Neural crest cell (in vitro differentiated cells): ENCODE measurements at regions not wholly inside any gene's neighbourhood (a gene's known extent, or its start where the extent isn't known, plus 50 kb on each side); places are given as distances from the start of the nearest gene placed in this dataset.

Source experiments
- DNase-seq: peaks from one replicate; pipeline ENCODE4 v3.0.0; 2021; ENCODE audit warnings: low read depth, mixed read lengths, low spot score
- H3K27ac Mint-ChIP-seq: one replicate; pipeline ENCODE4 v1.8.0; 2021; ENCODE audit warnings: mild to moderate bottlenecking, mixed read lengths; ENCODE audit not compliant: unreplicated experiment
- H3K27me3 Mint-ChIP-seq: 2 replicates; pipeline ENCODE4 v1.8.0; 2021; ENCODE audit warnings: low read depth, mild to moderate bottlenecking, mixed read lengths
- H3K36me3 Mint-ChIP-seq: 2 replicates; pipeline ENCODE4 v1.8.0; 2021; ENCODE audit warnings: low read depth, mild to moderate bottlenecking, mixed read lengths
- H3K4me1 Mint-ChIP-seq: 2 replicates; pipeline ENCODE4 v1.8.0; 2021; ENCODE audit warnings: mixed read lengths
- H3K4me3 Mint-ChIP-seq: one replicate; pipeline ENCODE4 v1.8.0; 2021; ENCODE audit warnings: mild to moderate bottlenecking, mixed read lengths
- H3K9me3 Mint-ChIP-seq: 2 replicates; pipeline ENCODE4 v1.8.0; 2021; ENCODE audit warnings: mixed read lengths
- TF ChIP-seq, protein P1 (sequence below): fragments of 200-600 bp; sonication (generic); conservative IDR thresholded peaks from 2 replicates; pipeline ENCODE4 v1.5.0; 2021; ENCODE audit warnings: antibody characterized with exemption, mild to moderate bottlenecking

DNA sequence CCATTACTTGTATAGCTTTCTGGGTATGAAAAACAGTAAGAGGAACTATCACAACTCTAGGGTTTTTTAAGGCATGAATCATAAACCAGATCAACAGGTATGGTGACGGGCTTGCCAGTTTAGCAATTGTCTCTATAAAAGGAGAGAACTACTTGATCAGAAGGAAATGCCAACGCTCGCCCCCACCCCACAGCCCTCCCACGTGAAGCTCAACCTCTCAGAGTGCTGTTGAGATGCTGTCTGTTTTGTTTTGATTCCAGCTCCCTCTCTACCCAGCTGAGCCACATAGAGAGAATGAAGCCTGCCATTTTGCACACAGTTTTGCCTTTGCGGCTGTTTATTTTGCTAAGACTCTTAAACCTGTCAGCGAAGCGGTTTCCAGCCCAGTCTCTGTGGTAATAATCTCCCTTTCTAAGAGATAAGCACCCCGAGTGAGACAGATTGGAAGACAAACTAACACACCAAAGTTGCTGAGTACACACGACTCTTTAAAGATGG lies 257.9 kb upstream of the ANKRD55 start:
- peaks cover 9% of the 10 kb centered on the region for H3K9me3 Mint-ChIP-seq
- no peak overlapping the region for H3K4me3 Mint-ChIP-seq
- no peak overlapping the region for H3K27ac Mint-ChIP-seq
- H3K36me3 Mint-ChIP-seq = peaks cover 11% of the 10 kb centered on the region
- H3K4me1 Mint-ChIP-seq = peaks cover 21% of the 10 kb centered on the region
- DNase-seq = no peak
- TF ChIP-seq, protein P1, sequence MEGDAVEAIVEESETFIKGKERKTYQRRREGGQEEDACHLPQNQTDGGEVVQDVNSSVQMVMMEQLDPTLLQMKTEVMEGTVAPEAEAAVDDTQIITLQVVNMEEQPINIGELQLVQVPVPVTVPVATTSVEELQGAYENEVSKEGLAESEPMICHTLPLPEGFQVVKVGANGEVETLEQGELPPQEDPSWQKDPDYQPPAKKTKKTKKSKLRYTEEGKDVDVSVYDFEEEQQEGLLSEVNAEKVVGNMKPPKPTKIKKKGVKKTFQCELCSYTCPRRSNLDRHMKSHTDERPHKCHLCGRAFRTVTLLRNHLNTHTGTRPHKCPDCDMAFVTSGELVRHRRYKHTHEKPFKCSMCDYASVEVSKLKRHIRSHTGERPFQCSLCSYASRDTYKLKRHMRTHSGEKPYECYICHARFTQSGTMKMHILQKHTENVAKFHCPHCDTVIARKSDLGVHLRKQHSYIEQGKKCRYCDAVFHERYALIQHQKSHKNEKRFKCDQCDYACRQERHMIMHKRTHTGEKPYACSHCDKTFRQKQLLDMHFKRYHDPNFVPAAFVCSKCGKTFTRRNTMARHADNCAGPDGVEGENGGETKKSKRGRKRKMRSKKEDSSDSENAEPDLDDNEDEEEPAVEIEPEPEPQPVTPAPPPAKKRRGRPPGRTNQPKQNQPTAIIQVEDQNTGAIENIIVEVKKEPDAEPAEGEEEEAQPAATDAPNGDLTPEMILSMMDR = no peak
- no peaks in the 10 kb centered on the region for H3K27me3 Mint-ChIP-seq

DNA sequence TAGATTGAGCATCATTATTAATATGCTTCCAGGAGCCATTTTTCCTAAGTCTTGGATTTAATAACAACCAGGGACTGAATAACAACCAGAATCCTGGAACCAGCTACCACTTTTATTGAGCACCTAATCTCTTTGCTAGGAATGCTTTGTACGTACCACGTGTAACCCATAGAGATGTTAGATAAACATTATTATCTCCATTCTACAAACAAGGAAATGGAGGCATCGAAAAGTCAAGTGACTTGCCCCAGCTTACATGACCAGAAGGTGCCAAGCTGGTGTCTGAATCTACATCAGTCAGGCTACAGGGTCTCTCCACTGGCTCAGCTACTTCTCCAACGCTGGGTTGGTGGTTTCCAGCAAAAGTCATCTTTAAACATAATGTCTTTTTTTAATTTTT lies 256.1 kb upstream of the ANKRD55 start:
- Mint-ChIP-seq H3K27me3 (no peaks in the 10 kb centered on the region), H3K27ac (no peak overlapping the region), H3K4me3 (no peak overlapping the region), H3K36me3 (peaks cover 11% of the 10 kb centered on the region), H3K4me1 (peaks cover 18% of the 10 kb centered on the region), H3K9me3 (peaks cover 9% of the 10 kb centered on the region)
- no peak for DNase-seq
- TF ChIP-seq, protein P1 = no peak

DNA sequence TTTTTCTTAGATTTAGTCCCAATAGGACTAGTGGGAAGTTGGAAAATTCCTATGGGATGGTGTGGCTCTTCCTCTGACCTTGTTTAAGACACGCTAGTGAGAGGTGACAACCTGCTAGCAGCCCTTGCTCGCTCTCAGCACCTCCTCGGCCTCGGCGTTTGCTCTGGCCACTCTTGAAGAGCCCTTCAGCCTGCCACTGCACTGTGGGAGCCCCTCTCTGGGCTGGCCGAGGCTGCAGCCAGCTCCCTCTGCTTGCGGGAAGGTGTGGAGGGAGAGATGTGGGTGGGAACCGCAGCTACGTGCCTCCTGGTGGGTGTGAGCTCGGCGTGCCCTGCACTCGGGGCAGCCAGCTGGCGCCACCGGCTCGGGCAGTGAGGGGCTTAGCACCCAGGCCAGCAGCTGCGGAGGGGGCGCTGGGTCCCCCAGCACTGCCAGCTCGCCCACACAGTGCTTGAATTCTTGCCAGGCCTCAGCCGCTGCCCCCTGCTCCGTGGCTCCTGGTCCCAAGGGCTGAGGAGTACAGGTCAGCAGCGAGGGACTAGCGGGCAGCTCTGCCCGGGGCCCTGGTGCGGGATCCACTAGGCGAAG lies 254.5 kb upstream of the ANKRD55 start:
- DNase-seq = no peak
- no peaks in the 10 kb centered on the region for H3K27me3 Mint-ChIP-seq
- TF ChIP-seq, protein P1 = no peak

DNA sequence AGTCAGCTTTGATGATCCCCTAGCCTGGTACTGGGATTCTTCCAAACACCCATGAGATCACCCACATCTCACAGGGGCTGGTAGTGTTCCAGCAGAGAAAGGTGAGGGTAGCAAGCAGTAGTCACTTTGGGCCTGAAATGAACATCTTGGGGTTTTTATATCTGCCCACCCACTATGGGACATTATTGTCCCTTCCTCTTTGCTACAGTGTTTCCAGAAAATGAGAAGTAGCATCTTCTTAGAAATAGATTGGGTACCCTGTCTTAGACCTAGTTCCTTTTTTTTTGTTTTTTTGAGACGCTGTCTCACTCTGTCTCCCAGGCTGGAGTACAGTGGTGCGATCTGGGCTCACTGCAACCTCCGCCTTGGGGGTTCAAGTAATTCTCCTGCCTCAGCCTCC lies 249.2 kb upstream of the ANKRD55 start:
- Mint-ChIP-seq H3K27ac (no peak overlapping the region), H3K36me3 (peaks cover 6% of the 10 kb centered on the region), H3K9me3 (peaks cover 4% of the 10 kb centered on the region), H3K4me1 (peaks cover 43% of the 10 kb centered on the region), H3K27me3 (no peaks in the 10 kb centered on the region), H3K4me3 (peak overlapping the region; percentile 89)
- DNase-seq = no peak
- TF ChIP-seq, protein P1 = no peak

More for the DNA sequence above, 254.5 kb upstream of the ANKRD55 start:
- Mint-ChIP-seq H3K36me3 (peaks cover 11% of the 10 kb centered on the region), H3K27ac (no peak overlapping the region), H3K9me3 (peaks cover 9% of the 10 kb centered on the region), H3K4me3 (no peak overlapping the region), H3K4me1 (peaks cover 22% of the 10 kb centered on the region)

DNA sequence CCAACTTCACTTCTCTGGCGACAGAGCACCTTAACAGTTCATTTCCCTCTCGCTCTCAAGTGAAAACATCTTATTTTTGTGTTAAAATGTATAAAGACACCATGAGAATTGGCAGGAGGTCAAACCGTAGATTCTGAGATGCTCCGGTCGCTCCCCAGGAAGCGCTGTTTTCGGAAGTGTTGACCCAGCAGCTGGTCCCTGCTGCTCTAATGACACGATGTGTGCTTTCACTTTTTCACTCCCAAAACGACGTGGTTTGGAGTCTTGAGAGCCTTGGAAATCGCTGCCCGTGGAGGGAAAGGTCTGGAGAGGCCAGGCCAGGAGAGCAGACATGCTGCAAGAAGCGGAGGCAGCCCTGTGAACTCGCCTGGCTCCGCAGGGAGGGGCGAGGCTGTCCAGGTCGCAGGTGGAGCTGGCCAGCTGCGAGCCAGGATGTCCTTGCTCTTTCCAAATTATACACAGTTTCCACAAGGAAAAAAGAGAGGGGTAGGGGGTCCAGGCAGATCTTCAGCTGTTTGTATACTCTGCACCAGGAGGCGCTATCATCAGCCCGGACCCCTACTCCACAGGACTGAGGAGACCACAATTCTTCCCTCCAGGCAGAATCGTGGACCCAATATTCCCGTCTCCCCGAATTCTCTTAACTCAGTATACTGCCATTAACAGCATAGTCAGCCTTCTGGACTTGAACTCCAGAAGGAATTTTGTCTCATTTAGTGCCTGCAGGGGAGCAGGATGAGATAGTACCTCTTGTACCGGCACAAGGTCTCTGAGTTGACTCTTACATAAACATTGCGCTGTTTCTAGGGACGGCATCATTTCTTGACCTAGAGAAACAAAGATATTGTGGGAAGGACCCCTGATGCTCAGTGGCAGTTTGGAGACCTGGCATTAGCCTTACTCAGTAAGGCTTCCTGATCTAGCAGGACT lies 248.6 kb upstream of the ANKRD55 start:
- TF ChIP-seq, protein P1 = peak; percentile 58
- peaks cover 2% of the 10 kb centered on the region for H3K9me3 Mint-ChIP-seq
- no peaks in the 10 kb centered on the region for H3K27me3 Mint-ChIP-seq
- H3K4me3 Mint-ChIP-seq = peak overlapping the region; percentile 89
- peak overlapping the region; percentile 93 for H3K27ac Mint-ChIP-seq
- peak; percentile 35 for DNase-seq
- H3K4me1 Mint-ChIP-seq = peaks cover 46% of the 10 kb centered on the region
- H3K36me3 Mint-ChIP-seq = peaks cover 2% of the 10 kb centered on the region
